Nephron progenitor cell (in vitro differentiated cells): ENCODE measurements at regions not wholly inside any gene's neighbourhood (a gene's known extent, or its start where the extent isn't known, plus 50 kb on each side); places are given as distances from the start of the nearest gene placed in this dataset.

ENCODE experiments used
- DNase-seq: peaks from one replicate; pipeline ENCODE4 v3.0.0; 2021
- H3K27ac Mint-ChIP-seq: 2 replicates; pipeline ENCODE4 v1.8.0; 2021; ENCODE audit warnings: mild to moderate bottlenecking, moderate library complexity, mixed read lengths
- H3K27me3 Mint-ChIP-seq: 2 replicates; pipeline ENCODE4 v1.8.0; 2021; ENCODE audit warnings: mild to moderate bottlenecking, low read depth, mixed read lengths; ENCODE audit not compliant: poor library complexity
- H3K36me3 Mint-ChIP-seq: 2 replicates; pipeline ENCODE4 v1.8.0; 2021; ENCODE audit warnings: low read depth, mixed read lengths
- H3K4me1 Mint-ChIP-seq: 2 replicates; pipeline ENCODE4 v1.8.0; 2021; ENCODE audit warnings: mixed read lengths
- H3K4me3 Mint-ChIP-seq: 2 replicates; pipeline ENCODE4 v1.8.0; 2021; ENCODE audit warnings: mild to moderate bottlenecking, moderate library complexity, mixed read lengths
- H3K9me3 Mint-ChIP-seq: 2 replicates; pipeline ENCODE4 v1.8.0; 2021; ENCODE audit warnings: mild to moderate bottlenecking, moderate library complexity, mixed read lengths
- CTCF ChIP-seq: fragments of 200-600 bp; sonication (generic); IDR thresholded peaks from 2 replicates; pipeline ENCODE4 v1.5.0; 2021; ENCODE audit warnings: antibody characterized with exemption

GRCh38 chr2:58923869-58924268 lies 682.7 kb upstream of the FANCL start:
- no peak for DNase-seq
- Mint-ChIP-seq H3K4me1 (no peaks in the 10 kb centered on the region), H3K9me3 (no peaks in the 10 kb centered on the region), H3K4me3 (no peak overlapping the region), H3K27ac (no peak overlapping the region), H3K36me3 (no peaks in the 10 kb centered on the region), H3K27me3 (no peaks in the 10 kb centered on the region)
- TF ChIP-seq CTCF: no peak

DNA sequence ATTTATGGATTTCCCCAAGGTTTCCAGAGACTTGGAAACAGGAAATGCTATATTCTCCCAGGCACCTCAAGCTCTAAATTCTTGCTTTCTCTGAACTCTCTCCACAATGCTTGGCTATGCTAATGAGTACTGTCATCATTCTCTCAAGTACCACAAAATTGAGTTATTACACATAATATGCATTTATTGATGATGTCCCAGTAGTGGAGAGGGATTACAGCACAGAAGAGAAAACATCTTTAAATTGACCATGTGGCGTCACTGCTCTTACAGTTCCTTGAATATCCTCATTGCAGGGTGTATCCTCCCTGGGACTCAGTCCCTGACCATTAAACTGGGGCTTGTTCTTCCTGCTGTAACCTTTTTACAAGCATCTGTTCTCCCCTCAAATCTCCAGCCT lies 681.1 kb upstream of the FANCL start:
- H3K4me3 Mint-ChIP-seq: no peak overlapping the region
- H3K27me3 Mint-ChIP-seq: no peaks in the 10 kb centered on the region
- H3K4me1 Mint-ChIP-seq: no peaks in the 10 kb centered on the region
- no peak for TF ChIP-seq CTCF
- no peaks in the 10 kb centered on the region for H3K36me3 Mint-ChIP-seq
- no peak overlapping the region for H3K27ac Mint-ChIP-seq
- no peak for DNase-seq
- H3K9me3 Mint-ChIP-seq: no peaks in the 10 kb centered on the region

DNA sequence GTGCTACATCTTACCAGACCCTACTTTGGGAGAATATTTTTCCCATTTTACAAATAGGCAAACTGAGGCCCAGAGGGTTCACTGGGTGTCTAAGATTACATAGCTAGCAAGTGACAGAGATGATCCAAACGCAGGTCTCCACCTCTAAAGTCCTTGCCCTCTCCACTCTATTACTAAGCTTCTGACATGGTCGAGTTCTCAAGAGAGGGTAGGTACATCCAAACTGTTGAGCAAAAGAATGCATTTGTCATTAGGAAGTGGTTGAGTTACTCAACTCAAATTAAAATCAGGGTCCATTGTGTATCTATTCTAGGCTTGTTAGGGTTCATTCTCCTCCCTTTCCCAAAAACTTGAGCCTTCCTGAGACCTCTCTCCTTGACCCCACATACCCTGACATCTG lies 680.6 kb upstream of the FANCL start:
- no peak for TF ChIP-seq CTCF
- Mint-ChIP-seq H3K4me3 (no peak overlapping the region), H3K9me3 (no peaks in the 10 kb centered on the region), H3K27ac (no peak overlapping the region), H3K36me3 (no peaks in the 10 kb centered on the region), H3K27me3 (no peaks in the 10 kb centered on the region), H3K4me1 (no peaks in the 10 kb centered on the region)
- no peak for DNase-seq

- no peak for DNase-seq
- Mint-ChIP-seq H3K4me3 (no peak overlapping the region), H3K27me3 (no peaks in the 10 kb centered on the region), H3K27ac (no peak overlapping the region), H3K36me3 (no peaks in the 10 kb centered on the region), H3K4me1 (no peaks in the 10 kb centered on the region), H3K9me3 (no peaks in the 10 kb centered on the region)
- TF ChIP-seq CTCF: no peak
Measured at GRCh38 chr2:58920001-58920400, 678.9 kb upstream of the FANCL start.

GRCh38 chr2:58919316-58919715 lies 678.2 kb upstream of the FANCL start:
- Mint-ChIP-seq H3K27ac (no peak overlapping the region), H3K4me3 (no peak overlapping the region)
- DNase-seq: no peak

DNA sequence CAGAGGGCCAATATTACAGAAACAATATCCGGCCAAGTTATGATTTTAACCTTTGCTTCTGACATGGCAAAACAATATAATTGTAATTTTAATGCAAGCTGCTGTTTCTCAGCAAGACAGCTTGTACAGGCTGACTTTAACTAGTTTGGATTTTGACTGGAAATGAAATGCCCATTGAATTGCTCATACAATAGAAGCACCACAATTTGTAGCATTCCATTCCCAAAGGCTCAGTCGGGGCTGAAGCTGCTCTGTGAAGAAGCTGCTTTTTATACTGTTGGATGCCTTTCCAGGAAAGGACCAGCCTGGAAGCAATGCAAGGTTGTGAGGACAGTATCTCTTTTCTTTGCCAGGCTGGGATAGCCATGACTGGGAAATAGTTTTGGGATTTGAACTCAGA lies 677.0 kb upstream of the FANCL start:
- no peak for TF ChIP-seq CTCF
- H3K27me3 Mint-ChIP-seq: no peaks in the 10 kb centered on the region
- no peak overlapping the region for H3K4me3 Mint-ChIP-seq
- no peaks in the 10 kb centered on the region for H3K9me3 Mint-ChIP-seq
- H3K36me3 Mint-ChIP-seq: no peaks in the 10 kb centered on the region
- H3K4me1 Mint-ChIP-seq: peaks cover 4% of the 10 kb centered on the region
- no peak for DNase-seq
- no peak overlapping the region for H3K27ac Mint-ChIP-seq

More at GRCh38 chr2:58919316-58919715, 678.2 kb upstream of the FANCL start:
- Mint-ChIP-seq H3K4me1 (no peaks in the 10 kb centered on the region), H3K36me3 (no peaks in the 10 kb centered on the region), H3K9me3 (no peaks in the 10 kb centered on the region), H3K27me3 (no peaks in the 10 kb centered on the region)
- TF ChIP-seq CTCF: no peak
